GM06990 (cell line): ENCODE measurements at regions not wholly inside any gene's neighbourhood (a gene's known extent, or its start where the extent isn't known, plus 50 kb on each side); places are given as distances from the start of the nearest gene placed in this dataset.

Source experiments
- DNase-seq: peaks from one replicate; pipeline ENCODE4 v3.0.0-alpha.2; 2011; ENCODE audit not compliant: insufficient read length; ENCODE audit errors: extremely low read depth
- H3K27me3 ChIP-seq: replicated peaks from 2 replicates; pipeline ENCODE4 v1.6.0; 2011; ENCODE audit warnings: low read length; ENCODE audit not compliant: control insufficient read depth, insufficient read depth
- H3K36me3 ChIP-seq: 2 replicates; pipeline ENCODE4 v1.5.1; 2011; ENCODE audit warnings: low read length; ENCODE audit not compliant: control insufficient read depth, insufficient read depth
- H3K4me3 ChIP-seq: replicated peaks from 2 replicates; pipeline ENCODE4 v1.5.1; 2011; ENCODE audit warnings: low read depth, mild to moderate bottlenecking, control low read depth, low read length
- TF ChIP-seq, protein P1 (sequence below): IDR thresholded peaks from 2 replicates; pipeline ENCODE4 v1.5.1; 2011; ENCODE audit warnings: low read length, control low read depth, mild to moderate bottlenecking, inconsistent platforms; ENCODE audit not compliant: insufficient read depth, poor library complexity, severe bottlenecking

DNA sequence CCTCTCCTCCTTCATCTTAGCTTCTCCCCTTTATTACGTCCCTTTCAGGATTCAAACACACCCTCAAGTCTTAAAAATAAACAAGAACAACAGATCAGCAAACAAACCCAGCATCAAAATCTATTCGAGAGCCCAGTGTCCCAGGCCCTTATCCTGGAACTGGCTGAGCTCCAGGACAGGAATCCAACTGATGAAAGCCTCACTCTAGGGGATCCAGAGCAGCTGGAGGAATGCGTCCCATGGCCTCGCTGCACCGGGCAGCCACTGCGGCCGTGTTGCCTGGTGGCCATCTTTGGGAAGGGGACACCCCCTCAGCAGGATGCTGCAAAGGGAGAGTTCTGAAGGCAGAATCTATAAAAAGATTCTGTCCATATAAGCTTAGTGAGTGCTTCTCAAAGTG, 156.5 kb upstream of the BMPER start:
- Histone ChIP-seq H3K27me3 (no peaks in the 10 kb centered on the region), H3K4me3 (no peak overlapping the region), H3K36me3 (no peaks in the 10 kb centered on the region)
- TF ChIP-seq, protein P1, sequence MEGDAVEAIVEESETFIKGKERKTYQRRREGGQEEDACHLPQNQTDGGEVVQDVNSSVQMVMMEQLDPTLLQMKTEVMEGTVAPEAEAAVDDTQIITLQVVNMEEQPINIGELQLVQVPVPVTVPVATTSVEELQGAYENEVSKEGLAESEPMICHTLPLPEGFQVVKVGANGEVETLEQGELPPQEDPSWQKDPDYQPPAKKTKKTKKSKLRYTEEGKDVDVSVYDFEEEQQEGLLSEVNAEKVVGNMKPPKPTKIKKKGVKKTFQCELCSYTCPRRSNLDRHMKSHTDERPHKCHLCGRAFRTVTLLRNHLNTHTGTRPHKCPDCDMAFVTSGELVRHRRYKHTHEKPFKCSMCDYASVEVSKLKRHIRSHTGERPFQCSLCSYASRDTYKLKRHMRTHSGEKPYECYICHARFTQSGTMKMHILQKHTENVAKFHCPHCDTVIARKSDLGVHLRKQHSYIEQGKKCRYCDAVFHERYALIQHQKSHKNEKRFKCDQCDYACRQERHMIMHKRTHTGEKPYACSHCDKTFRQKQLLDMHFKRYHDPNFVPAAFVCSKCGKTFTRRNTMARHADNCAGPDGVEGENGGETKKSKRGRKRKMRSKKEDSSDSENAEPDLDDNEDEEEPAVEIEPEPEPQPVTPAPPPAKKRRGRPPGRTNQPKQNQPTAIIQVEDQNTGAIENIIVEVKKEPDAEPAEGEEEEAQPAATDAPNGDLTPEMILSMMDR = no peak
- DNase-seq = no peak

DNA sequence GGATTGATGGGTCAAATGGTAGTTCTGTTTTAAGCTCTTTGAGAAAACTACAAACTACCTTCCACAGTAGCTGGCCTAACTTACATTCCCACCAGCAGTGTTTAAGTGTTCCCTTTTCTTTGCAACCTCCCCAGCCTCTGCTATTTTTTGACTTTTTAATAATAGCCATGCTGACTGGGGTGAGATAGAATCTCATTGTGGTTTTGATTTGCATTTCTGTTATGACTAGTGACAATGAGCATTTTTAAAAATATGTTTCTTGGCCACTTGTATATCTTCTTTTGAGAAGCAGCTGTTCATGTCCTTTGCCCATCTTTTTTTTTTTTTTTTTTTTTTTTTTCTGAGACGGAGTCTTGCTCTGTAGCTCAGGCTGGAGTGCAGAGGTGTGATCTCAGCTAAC, 155.2 kb upstream of the BMPER start:
- no peak for DNase-seq

DNA sequence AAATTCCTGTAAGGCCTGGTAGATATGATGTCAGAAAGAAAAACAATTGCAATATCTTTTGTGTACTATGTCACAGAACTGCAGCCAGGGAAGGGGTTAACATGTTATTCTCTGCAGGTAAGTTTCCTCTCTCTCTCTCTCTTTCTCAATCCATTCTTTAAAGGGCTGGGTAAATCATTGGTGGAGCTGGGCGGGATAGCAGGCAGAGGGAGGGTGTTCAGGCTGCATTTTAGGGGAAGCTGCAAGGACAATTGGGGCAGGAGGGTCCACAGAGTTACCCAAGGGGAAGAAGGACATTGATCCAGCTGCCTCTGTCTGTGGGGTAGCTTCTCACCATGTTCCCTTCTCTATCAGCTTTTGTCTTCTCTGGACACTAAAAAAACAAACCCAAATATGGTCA, 153.9 kb upstream of the BMPER start:
- no peaks in the 10 kb centered on the region for H3K27me3 ChIP-seq
- H3K4me3 ChIP-seq = no peak overlapping the region
- DNase-seq = no peak
- H3K36me3 ChIP-seq = no peaks in the 10 kb centered on the region
- TF ChIP-seq, protein P1 = no peak

More for the DNA sequence above, 155.2 kb upstream of the BMPER start:
- Histone ChIP-seq H3K4me3 (no peak overlapping the region), H3K36me3 (no peaks in the 10 kb centered on the region), H3K27me3 (no peaks in the 10 kb centered on the region)
- TF ChIP-seq, protein P1 = no peak

DNA sequence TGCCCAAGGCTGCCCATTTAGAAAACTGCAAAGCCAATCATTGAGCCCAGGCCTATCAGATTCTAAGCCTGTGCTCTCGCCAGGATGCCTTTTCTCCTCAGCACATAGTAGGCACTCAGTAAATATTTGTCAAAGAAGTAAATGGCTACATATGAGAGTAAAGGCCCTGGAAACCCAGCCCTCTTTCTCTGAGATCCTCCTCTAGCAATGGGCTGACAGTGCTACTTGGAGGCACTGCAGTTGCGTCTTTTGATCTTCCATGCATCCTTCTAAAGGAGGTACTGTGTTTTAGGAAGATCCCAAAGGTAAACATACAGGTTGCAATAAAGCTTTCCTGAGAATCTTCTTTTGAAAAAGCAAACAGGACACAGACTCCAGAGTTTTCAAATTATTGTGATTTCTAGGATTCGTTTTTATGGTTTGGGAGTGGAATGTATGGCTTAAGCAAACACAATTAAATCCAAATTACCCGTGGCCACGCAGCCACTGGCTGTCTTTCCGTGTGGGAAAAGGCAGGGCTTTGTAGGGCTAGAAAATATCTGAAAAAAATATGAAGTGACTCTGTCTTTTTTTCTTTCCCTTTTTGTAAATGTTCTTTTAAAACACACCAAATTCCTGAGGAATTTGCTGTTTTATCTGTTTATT, 151.3 kb upstream of the BMPER start:
- Histone ChIP-seq H3K36me3 (no peaks in the 10 kb centered on the region), H3K4me3 (no peak overlapping the region), H3K27me3 (no peaks in the 10 kb centered on the region)
- no peak for DNase-seq
- TF ChIP-seq, protein P1 = no peak

DNA sequence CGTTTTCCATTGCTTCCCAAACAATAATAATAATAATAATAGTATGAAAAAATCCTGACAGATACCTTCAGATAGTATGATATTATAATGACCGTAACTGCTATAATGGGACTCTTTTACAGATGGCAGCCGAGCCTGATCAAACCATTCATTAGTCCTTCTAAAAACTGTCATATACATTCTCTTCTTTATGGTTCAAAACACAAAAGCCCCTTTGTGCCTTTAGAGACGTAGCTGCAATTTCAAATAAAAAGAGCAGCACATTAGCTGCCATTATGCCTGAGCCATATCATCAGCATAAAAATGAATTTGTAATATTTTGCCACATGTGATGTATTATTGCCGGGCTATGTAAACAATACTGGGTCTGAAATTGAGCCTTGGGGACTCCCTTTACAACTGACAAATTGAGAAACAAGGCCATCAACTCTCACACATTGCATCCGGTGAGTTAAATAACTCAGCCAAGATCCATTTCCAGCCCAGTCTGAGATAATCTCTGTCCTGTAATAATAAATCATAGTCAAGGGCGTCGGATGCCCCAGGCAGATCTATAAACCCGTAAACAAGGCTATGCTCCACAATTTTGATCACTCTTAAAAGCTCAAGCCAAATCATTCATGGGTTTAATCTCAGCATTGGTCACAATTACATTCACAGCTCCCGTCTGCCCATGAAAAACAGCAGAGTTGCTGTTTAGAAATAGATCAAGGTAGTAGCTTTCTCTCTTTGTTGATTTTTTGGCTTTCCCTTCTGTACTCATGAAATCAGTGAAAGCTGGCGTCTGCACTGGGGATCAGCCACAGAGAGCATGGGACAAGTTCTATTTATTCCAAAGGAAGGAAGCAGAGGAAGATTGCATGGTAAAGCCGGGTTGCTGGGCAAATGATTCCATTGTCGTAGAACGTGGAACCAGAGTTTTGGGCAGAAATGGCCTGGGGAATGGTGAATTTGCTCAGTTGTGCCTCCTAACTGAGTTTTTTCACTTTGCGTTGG, 150.1 kb upstream of the BMPER start:
- Histone ChIP-seq H3K36me3 (no peaks in the 10 kb centered on the region), H3K27me3 (no peaks in the 10 kb centered on the region), H3K4me3 (no peak overlapping the region)
- TF ChIP-seq, protein P1 = no peak
- no peak for DNase-seq
